KMS-11 (cell line): ENCODE measurements at regions not wholly inside any gene's neighbourhood (a gene's known extent, or its start where the extent isn't known, plus 50 kb on each side); places are given as distances from the start of the nearest gene placed in this dataset.
"Not testable (repeated sequence)": the region's sequence is repeated elsewhere in the genome, so short reads cannot be mapped to it uniquely, and the experiment has no call there.

Experiments
- H2AFZ ChIP-seq: fragments of 200-600 bp; sonication (generic); 2 replicates; pipeline ENCODE4 v1.6.1; 2016; ENCODE audit warnings: antibody characterized with exemption, mixed run types, low read depth
- H3K27ac ChIP-seq: fragments of 200-600 bp; sonication (generic); 2 replicates; pipeline ENCODE4 v1.6.1; 2016; ENCODE audit warnings: mild to moderate bottlenecking, mixed run types
- H3K27me3 ChIP-seq: fragments of 200-600 bp; sonication (generic); 2 replicates; pipeline ENCODE4 v1.6.1; 2017; ENCODE audit warnings: mild to moderate bottlenecking, low read depth, mixed run types, moderate library complexity; ENCODE audit not compliant: insufficient read depth
- H3K36me3 ChIP-seq: fragments of 200-600 bp; sonication (generic); 2 replicates; pipeline ENCODE4 v1.6.1; 2017; ENCODE audit warnings: mild to moderate bottlenecking, mixed run types; ENCODE audit not compliant: insufficient read depth
- H3K4me1 ChIP-seq: fragments of 200-600 bp; sonication (generic); 2 replicates; pipeline ENCODE4 v1.6.1; 2016; ENCODE audit warnings: mild to moderate bottlenecking, low read depth, mixed run types; ENCODE audit not compliant: poor library complexity, severe bottlenecking
- H3K4me2 ChIP-seq: fragments of 200-600 bp; sonication (generic); 2 replicates; pipeline ENCODE4 v1.7.0; 2016; ENCODE audit warnings: mild to moderate bottlenecking, mixed run types
- H3K4me3 ChIP-seq: fragments of 200-600 bp; sonication (generic); IDR thresholded peaks from 2 replicates; pipeline ENCODE4 v1.6.1; 2017; ENCODE audit warnings: low read depth, low read length, mixed read lengths; ENCODE audit not compliant: insufficient read depth
- H3K79me2 ChIP-seq: fragments of 200-600 bp; sonication (generic); 2 replicates; pipeline ENCODE4 v1.6.1; 2016; ENCODE audit warnings: low read depth, mixed run types; ENCODE audit not compliant: insufficient read depth
- H3K9ac ChIP-seq: fragments of 200-600 bp; sonication (generic); 2 replicates; pipeline ENCODE4 v1.6.1; 2016; ENCODE audit warnings: mild to moderate bottlenecking, mixed run types
- H4K20me1 ChIP-seq: fragments of 200-600 bp; sonication (generic); 2 replicates; pipeline ENCODE4 v1.6.1; 2016; ENCODE audit warnings: mild to moderate bottlenecking, mixed run types; ENCODE audit not compliant: insufficient read depth
- CTCF ChIP-seq: fragments of 200-600 bp; sonication (generic); conservative IDR thresholded peaks from 2 replicates; pipeline ENCODE4 v1.6.1; 2017; ENCODE audit warnings: low read depth, mild to moderate bottlenecking, antibody characterized with exemption, low read length, moderate library complexity, mixed read lengths

- H3K4me3 ChIP-seq, H3K4me1 ChIP-seq, H3K79me2 ChIP-seq, H3K27ac ChIP-seq, H3K4me2 ChIP-seq, H3K27me3 ChIP-seq, H4K20me1 ChIP-seq, H3K9ac ChIP-seq, H3K36me3 ChIP-seq: not testable (repeated sequence)
- peak overlapping the region; percentile 41; the same call in 1 of the 2 replicates for H2AFZ ChIP-seq
Measured at GRCh38 chr9:68593760-68594159, 53.1 kb upstream of the TMEM252 start.

GRCh38 chr9:68595868-68596267 is 55.2 kb upstream of the TMEM252 start:
- Histone ChIP-seq H3K27me3 (no peaks in the 10 kb centered on the region), H3K36me3 (no peaks in the 10 kb centered on the region), H3K4me3 (no peak overlapping the region), H3K27ac (no peak overlapping the region), H4K20me1 (no peaks in the 10 kb centered on the region), H2AFZ (no peak overlapping the region), H3K9ac (no peak overlapping the region), H3K4me2 (no peak overlapping the region), H3K4me1 (peaks cover 6% of the 10 kb centered on the region), H3K79me2 (no peaks in the 10 kb centered on the region)
- no peak for TF ChIP-seq CTCF

GRCh38 chr9:68597362-68597997 is 56.8 kb upstream of the TMEM252 start:
- no peaks in the 10 kb centered on the region for H3K79me2 ChIP-seq
- H3K27me3 ChIP-seq = no peaks in the 10 kb centered on the region
- no peak overlapping the region for H3K4me2 ChIP-seq
- no peak for TF ChIP-seq CTCF
- no peaks in the 10 kb centered on the region for H3K36me3 ChIP-seq
- no peak overlapping the region for H2AFZ ChIP-seq
- H4K20me1 ChIP-seq = no peaks in the 10 kb centered on the region
- no peak overlapping the region for H3K9ac ChIP-seq
- H3K27ac ChIP-seq = no peak overlapping the region
- no peak overlapping the region for H3K4me3 ChIP-seq
- H3K4me1 ChIP-seq = peaks cover 6% of the 10 kb centered on the region

DNA sequence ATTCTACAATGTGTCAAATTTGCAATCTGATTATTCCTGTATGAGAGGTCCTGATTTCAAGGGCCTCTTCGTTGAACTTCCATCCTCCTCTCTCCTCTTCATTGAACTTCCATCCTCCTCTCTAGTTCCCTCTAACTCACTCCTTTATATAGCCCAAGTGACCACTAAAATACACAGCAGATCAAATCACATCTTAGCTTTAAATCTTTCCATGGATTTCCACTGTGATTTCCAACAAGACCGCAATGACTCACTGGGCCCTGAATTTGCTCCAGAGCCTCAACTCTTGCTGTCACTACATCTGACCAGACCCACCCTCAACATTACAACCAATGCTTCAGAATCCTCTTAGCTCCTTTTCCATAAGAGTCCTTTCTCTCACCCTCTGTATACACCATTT is 59.1 kb upstream of the TMEM252 start:
- Histone ChIP-seq H3K4me2 (no peak overlapping the region), H3K4me3 (no peak overlapping the region), H3K27ac (no peak overlapping the region), H3K36me3 (no peaks in the 10 kb centered on the region), H3K9ac (no peak overlapping the region), H4K20me1 (no peaks in the 10 kb centered on the region), H3K79me2 (no peaks in the 10 kb centered on the region), H3K4me1 (no peaks in the 10 kb centered on the region), H3K27me3 (no peaks in the 10 kb centered on the region), H2AFZ (no peak overlapping the region)
- no peak for TF ChIP-seq CTCF

DNA sequence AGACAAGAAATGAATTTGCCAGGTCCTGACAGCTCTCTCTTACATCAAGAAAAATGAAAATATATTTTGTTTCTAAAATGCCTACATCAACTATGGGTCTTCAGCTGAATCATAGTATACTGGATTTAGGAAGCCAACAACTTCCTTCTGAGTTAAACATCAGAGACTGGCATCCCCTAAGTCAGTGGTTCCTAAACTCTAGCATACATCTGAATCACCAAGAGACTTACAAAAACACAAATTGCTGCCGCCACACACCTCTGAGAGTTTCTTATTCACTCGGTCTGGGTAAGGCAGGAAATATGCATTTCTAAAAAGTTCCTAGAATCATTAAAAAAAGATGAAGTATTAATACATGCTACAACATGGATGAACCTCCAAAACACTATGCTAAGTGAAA is 60.4 kb upstream of the TMEM252 start:
- Histone ChIP-seq H3K36me3 (no peaks in the 10 kb centered on the region), H4K20me1 (no peaks in the 10 kb centered on the region), H3K4me1 (no peaks in the 10 kb centered on the region), H2AFZ (no peak overlapping the region), H3K4me2 (no peak overlapping the region), H3K9ac (no peak overlapping the region), H3K27ac (no peak overlapping the region), H3K4me3 (no peak overlapping the region), H3K27me3 (no peaks in the 10 kb centered on the region), H3K79me2 (no peaks in the 10 kb centered on the region)
- no peak for TF ChIP-seq CTCF
